ENCODE measurements at regions not wholly inside any gene's neighbourhood (a gene's known extent, or its start where the extent isn't known, plus 50 kb on each side); places are given as distances from the start of the nearest gene placed in this dataset.
"Not testable (repeated sequence)": the region's sequence is repeated elsewhere in the genome, so short reads cannot be mapped to it uniquely, and the experiment has no call there.

- intact Hi-C loops (cut with micrococcal nuclease): no loop called here
Measured at GRCh38 chr18:41060967-41061366, 894.1 kb upstream of the PIK3C3 start.

- intact Hi-C loops (cut with micrococcal nuclease): no loop called here
Measured at GRCh38 chr18:41059126-41059415, 896.0 kb upstream of the PIK3C3 start.

GRCh38 chr18:41058351-41059125 is 896.5 kb upstream of the PIK3C3 start:
- intact Hi-C loops (cut with micrococcal nuclease): no loop called here

DNA sequence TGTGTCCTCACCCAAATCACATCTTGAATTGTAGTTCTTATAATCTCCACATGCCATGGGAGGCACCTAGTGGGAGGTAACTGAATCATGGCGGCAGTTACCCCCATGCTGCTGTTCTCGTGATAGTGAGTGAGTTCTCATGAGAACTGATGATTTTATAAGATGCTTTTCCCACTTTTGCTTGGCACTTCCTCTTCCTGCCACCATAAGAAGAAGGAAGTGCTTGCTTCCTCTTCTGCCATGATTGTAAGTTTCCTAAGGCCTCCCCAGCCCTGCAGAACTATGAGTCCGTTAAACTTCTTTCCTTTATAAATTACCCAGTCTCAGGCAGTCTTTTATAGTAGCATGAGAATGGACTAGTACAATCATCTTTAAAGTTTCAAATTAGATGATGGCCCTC is 902.4 kb upstream of the PIK3C3 start:
- intact Hi-C loops (cut with micrococcal nuclease): no loop called here

DNA sequence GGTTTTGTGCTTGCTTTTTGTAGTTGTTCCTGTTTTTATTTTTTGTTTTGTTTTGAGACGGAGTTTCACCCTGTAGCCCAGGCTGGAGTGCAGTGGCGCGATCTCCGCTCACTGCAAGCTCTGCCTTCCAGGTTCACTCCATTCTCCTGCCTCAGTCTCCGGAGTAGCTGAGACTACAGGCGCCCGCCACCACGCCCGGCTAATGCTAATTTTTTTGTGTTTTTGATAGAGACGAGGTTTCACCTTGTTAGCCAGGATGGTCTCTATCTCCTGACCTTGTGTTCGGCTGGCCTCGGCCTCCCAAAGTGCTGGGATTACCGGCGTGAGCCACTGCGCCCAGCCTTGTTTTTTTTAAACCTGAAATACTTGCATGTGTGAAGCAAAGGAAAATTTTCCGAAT is 908.8 kb upstream of the PIK3C3 start:
- intact Hi-C loops (cut with micrococcal nuclease): not testable (repeated sequence)

GRCh38 chr18:41043876-41044275 is 911.2 kb upstream of the PIK3C3 start:
- intact Hi-C loops (cut with micrococcal nuclease): no loop called here

GRCh38 chr18:41042866-41043265 is 912.2 kb upstream of the PIK3C3 start:
- intact Hi-C loops (cut with micrococcal nuclease): no loop called here

DNA sequence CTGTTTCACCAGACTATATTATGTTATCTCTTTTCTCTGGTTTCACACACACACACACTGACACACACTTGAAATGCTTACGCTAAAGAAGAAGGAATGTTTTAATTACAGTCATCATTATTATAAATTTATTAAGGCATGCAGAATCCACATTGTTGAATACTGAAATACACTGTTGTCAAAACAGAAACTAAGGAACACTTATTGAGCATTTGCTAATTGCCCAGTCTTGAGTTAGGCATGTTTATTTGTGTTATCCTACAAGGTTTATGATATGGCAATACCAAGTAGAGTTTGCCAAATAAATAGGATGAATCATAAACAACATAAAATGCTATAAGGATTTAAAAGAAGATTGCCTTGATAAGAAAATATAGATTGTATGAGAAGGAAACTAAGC is 917.0 kb upstream of the PIK3C3 start:
- intact Hi-C loops (cut with micrococcal nuclease): no loop called here

- intact Hi-C loops (cut with micrococcal nuclease): no loop called here
Measured at GRCh38 chr18:41036346-41036745, 918.7 kb upstream of the PIK3C3 start.

DNA sequence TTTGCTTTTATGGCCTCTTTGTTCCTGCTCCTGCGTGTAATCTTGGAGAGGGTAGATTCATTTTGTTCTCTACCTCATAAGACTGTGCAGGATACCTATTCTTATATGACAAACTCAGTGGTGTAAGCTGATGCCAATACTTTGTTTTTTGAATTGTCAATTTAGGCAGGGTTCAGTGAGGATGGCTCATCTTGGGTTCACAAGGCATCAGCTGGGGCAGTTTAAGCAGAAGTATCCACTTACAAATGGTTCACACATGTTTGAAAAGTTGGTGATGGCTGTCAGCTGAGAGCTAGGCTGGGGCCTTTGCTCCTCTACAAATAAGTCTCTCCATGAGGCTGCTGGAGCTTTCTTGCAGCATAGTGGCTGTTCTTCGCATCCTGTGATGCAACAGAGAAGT is 920.6 kb upstream of the PIK3C3 start:
- intact Hi-C loops (cut with micrococcal nuclease): no loop called here

- intact Hi-C loops (cut with micrococcal nuclease): no loop called here
Measured at GRCh38 chr18:41025666-41026065, 929.4 kb upstream of the PIK3C3 start.

GRCh38 chr18:41024792-41025191 is 930.2 kb upstream of the PIK3C3 start:
- intact Hi-C loops (cut with micrococcal nuclease): no loop called here

GRCh38 chr18:41022484-41022883 is 932.5 kb upstream of the PIK3C3 start:
- intact Hi-C loops (cut with micrococcal nuclease): no loop called here

- intact Hi-C loops (cut with micrococcal nuclease): no loop called here
Measured at GRCh38 chr18:41021089-41021488, 933.9 kb upstream of the PIK3C3 start.

- intact Hi-C loops (cut with micrococcal nuclease): no loop called here
Measured at GRCh38 chr18:41012194-41012593, 942.8 kb upstream of the PIK3C3 start.

- intact Hi-C loops (cut with micrococcal nuclease): no loop called here
Measured at GRCh38 chr18:41009926-41010325, 945.1 kb upstream of the PIK3C3 start.

GRCh38 chr18:41004324-41004723 is 950.7 kb upstream of the PIK3C3 start:
- intact Hi-C loops (cut with micrococcal nuclease): no loop called here

GRCh38 chr18:40995529-40995928 is 959.5 kb upstream of the PIK3C3 start:
- intact Hi-C loops (cut with micrococcal nuclease): no loop called here

GRCh38 chr18:40993363-40993762 is 961.7 kb upstream of the PIK3C3 start:
- intact Hi-C loops (cut with micrococcal nuclease): no loop called here

DNA sequence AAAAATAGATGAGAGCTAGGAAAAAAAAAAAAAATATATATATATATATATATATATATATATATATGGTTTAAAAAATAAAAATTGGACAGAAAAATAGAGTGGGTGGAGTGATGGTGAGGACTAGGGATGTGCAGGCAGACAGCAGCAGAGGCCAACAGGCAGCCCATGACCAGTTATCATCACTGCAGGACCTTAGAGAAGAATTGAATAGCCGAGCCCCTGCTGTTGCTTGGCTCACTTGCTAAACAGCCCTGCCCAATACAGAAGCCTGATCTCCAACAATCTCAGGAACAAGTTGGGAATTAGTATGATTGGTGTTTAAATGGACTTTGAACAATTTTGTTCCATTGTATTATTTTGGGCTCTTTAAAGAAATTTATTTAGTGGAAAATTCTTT is 967.5 kb upstream of the PIK3C3 start:
- intact Hi-C loops (cut with micrococcal nuclease): no loop called here

DNA sequence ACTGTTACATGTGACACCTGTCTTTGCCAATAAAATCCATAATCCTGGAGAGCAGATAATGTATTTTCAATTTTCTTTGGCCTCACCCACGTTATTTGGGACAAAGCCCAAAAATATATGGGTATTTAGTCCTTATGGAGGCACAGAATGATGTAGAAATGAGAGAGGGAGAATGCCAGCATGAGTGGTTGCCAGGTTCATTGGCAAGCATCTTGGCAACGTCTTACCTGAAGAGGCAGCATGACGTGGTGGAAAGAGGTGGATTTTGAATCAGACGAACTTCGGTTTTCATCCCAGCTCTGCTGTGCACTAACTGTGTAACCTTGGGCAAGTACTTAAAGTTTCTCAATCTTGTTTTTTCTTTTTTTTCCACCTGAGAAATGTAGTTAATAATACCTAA is 969.6 kb upstream of the PIK3C3 start:
- intact Hi-C loops (cut with micrococcal nuclease): no loop called here

DNA sequence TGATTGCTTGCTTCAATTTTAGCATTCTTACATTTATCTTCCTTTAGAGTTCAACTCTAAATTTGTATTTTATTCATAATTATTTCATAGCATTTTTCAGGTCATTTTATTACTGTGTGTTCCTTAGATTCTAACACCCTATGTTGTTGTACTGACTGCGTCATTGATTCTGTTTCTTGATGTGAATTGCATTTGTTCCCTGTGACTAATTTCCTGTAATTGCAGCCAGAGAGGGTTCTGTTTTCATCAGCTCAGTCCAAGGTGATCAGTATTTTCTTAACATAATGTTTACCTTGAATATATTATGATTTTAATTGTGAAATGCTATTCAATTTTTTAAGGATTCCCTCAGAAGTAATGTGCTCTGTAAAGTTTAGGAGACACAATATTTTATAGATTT is 970.2 kb upstream of the PIK3C3 start:
- intact Hi-C loops (cut with micrococcal nuclease): no loop called here

DNA sequence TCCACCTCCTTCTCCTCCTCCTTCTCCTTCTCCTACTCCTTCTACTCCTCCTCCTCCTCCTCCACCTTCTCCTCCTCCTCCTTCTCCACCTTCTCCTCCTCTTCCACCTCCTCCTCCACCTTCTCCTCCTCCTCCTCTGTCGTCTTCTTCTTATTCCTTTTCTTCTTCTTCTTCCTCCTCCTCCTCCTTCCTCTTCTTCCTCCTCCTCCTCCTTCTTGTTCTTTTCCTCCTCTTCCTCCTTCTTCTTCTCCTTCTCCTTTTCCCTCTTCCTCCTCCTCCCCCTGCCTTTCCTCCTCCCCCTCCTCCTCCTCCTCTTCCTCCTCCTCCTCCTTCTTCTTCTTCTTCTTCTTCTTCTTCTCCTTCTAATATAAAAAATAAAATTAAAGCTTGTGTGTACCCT is 971.2 kb upstream of the PIK3C3 start:
- intact Hi-C loops (cut with micrococcal nuclease): no loop called here

- intact Hi-C loops (cut with micrococcal nuclease): no loop called here
Measured at GRCh38 chr18:40980171-40980570, 974.9 kb upstream of the PIK3C3 start.
